Stomach (tissue), 4 donors: ENCODE measurements at regions not wholly inside any gene's neighbourhood (a gene's known extent, or its start where the extent isn't known, plus 50 kb on each side); places are given as distances from the start of the nearest gene placed in this dataset.

Experiments used
- CTCF ChIP-seq, 7 experiments: fragments of 450-650 bp in 4 of 7; fragments of 200-600 bp in 3 of 7; sonication (generic) in 3 of 7; IDR thresholded peaks; one replicate each; pipeline ENCODE4 v1.5.1; 2016 to 2019; ENCODE audit warnings: antibody characterized with exemption in 7 of 7, control low read depth in 2 of 7, mild to moderate bottlenecking in 1 of 7
- POLR2AphosphoS5 ChIP-seq, 3 donors: sonication (generic); formaldehyde crosslinking; IDR thresholded peaks; one replicate each; pipeline ENCODE4 v1.6.1; 2016; ENCODE audit warnings: antibody characterized with exemption in 3 of 3

- no peak for TF ChIP-seq CTCF (IDR thresholded peaks at IDR 0.05)
- no peak for TF ChIP-seq POLR2AphosphoS5 (IDR thresholded peaks at IDR 0.05)
Observed at GRCh38 chr11:96704847-96705246, 315.0 kb downstream of the JRKL start.
